HFFc6 (cell line): ENCODE measurements at regions not wholly inside any gene's neighbourhood (a gene's known extent, or its start where the extent isn't known, plus 50 kb on each side); places are given as distances from the start of the nearest gene placed in this dataset.
A peak's percentile ranks its signal among the peaks of the same experiment; 100 is the strongest.

Source experiments
- DNase-seq: peaks from one replicate; pipeline ENCODE4 v3.0.0-alpha.2; 2018
- H3K27ac Mint-ChIP-seq: 2 replicates; pipeline ENCODE4 v1.8.0; 2020; ENCODE audit warnings: mild to moderate bottlenecking, mixed read lengths
- H3K27me3 Mint-ChIP-seq: 2 replicates; pipeline ENCODE4 v1.8.0; 2021; ENCODE audit warnings: mild to moderate bottlenecking, moderate library complexity, mixed read lengths; ENCODE audit not compliant: insufficient read depth
- H3K36me3 Mint-ChIP-seq: 2 replicates; pipeline ENCODE4 v1.8.0; 2021; ENCODE audit warnings: low read depth, mixed read lengths
- H3K4me1 Mint-ChIP-seq: 2 replicates; pipeline ENCODE4 v1.8.0; 2020; ENCODE audit warnings: low read depth, mixed read lengths
- H3K4me3 Mint-ChIP-seq: 2 replicates; pipeline ENCODE4 v1.8.0; 2020; ENCODE audit warnings: mild to moderate bottlenecking, moderate library complexity, mixed read lengths
- H3K9me3 Mint-ChIP-seq: 2 replicates; pipeline ENCODE4 v1.8.0; 2020; ENCODE audit warnings: mild to moderate bottlenecking, mixed read lengths
- TF ChIP-seq, protein P1 (sequence below): fragments of 200-600 bp; sonication (generic); IDR thresholded peaks from 2 replicates; pipeline ENCODE4 v1.5.0; 2021; ENCODE audit warnings: antibody characterized with exemption, mild to moderate bottlenecking

DNA sequence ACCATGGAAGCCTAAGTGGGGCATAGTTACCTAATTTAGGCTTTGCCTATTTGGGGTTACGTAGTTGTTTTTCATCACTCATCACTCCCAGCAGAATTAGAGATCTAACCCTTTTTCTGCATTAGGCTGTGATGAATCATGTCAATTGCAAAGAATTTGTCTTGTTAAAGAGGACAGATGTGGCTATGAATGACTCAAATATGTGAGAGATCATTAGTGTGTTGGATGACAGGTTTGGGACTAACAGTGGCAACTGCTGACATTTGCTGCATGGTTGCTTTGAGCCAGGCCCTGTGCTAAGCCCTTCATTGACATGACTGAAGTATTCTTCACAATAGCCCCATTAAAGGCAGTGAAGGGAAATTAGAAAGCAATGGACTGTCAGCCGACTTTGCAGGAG lies 83.4 kb upstream of the BMPER start:
- H3K4me1 Mint-ChIP-seq: peaks cover 28% of the 10 kb centered on the region
- TF ChIP-seq, protein P1, sequence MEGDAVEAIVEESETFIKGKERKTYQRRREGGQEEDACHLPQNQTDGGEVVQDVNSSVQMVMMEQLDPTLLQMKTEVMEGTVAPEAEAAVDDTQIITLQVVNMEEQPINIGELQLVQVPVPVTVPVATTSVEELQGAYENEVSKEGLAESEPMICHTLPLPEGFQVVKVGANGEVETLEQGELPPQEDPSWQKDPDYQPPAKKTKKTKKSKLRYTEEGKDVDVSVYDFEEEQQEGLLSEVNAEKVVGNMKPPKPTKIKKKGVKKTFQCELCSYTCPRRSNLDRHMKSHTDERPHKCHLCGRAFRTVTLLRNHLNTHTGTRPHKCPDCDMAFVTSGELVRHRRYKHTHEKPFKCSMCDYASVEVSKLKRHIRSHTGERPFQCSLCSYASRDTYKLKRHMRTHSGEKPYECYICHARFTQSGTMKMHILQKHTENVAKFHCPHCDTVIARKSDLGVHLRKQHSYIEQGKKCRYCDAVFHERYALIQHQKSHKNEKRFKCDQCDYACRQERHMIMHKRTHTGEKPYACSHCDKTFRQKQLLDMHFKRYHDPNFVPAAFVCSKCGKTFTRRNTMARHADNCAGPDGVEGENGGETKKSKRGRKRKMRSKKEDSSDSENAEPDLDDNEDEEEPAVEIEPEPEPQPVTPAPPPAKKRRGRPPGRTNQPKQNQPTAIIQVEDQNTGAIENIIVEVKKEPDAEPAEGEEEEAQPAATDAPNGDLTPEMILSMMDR: no peak
- H3K4me3 Mint-ChIP-seq: no peak overlapping the region
- peaks cover 6% of the 10 kb centered on the region; the same call in 1 of the 2 replicates for H3K36me3 Mint-ChIP-seq
- no peak overlapping the region for H3K27ac Mint-ChIP-seq
- H3K9me3 Mint-ChIP-seq: peaks cover 6% of the 10 kb centered on the region
- peaks cover 2% of the 10 kb centered on the region; the same call in 1 of the 2 replicates for H3K27me3 Mint-ChIP-seq
- peak; percentile 20 for DNase-seq

GRCh38 chr7:33823913-33824312 lies 81.4 kb upstream of the BMPER start:
- Mint-ChIP-seq H3K27me3 (no peaks in the 10 kb centered on the region; the same call in 1 of the 2 replicates), H3K4me1 (peaks cover 28% of the 10 kb centered on the region), H3K27ac (no peak overlapping the region), H3K9me3 (peaks cover 6% of the 10 kb centered on the region), H3K36me3 (peaks cover 6% of the 10 kb centered on the region; the same call in 1 of the 2 replicates), H3K4me3 (no peak overlapping the region)
- DNase-seq: no peak
- TF ChIP-seq, protein P1: no peak

- Mint-ChIP-seq H3K4me1 (peaks cover 28% of the 10 kb centered on the region), H3K9me3 (peaks cover 3% of the 10 kb centered on the region), H3K4me3 (no peak overlapping the region), H3K36me3 (peaks cover 3% of the 10 kb centered on the region; the same call in 1 of the 2 replicates), H3K27ac (no peak overlapping the region), H3K27me3 (no peaks in the 10 kb centered on the region; the same call in 1 of the 2 replicates)
- TF ChIP-seq, protein P1: no peak
- DNase-seq: peak; percentile 2
Observed at GRCh38 chr7:33824911-33825459, 80.4 kb upstream of the BMPER start.

- no peak for DNase-seq
- Mint-ChIP-seq H3K4me3 (no peak overlapping the region), H3K4me1 (peaks cover 23% of the 10 kb centered on the region), H3K36me3 (no peaks in the 10 kb centered on the region), H3K27me3 (peaks cover under 1% of the 10 kb centered on the region), H3K9me3 (no peaks in the 10 kb centered on the region; the same call in 1 of the 2 replicates), H3K27ac (no peak overlapping the region)
- TF ChIP-seq, protein P1: no peak
Observed at GRCh38 chr7:33825644-33826043, 79.7 kb upstream of the BMPER start.

DNA sequence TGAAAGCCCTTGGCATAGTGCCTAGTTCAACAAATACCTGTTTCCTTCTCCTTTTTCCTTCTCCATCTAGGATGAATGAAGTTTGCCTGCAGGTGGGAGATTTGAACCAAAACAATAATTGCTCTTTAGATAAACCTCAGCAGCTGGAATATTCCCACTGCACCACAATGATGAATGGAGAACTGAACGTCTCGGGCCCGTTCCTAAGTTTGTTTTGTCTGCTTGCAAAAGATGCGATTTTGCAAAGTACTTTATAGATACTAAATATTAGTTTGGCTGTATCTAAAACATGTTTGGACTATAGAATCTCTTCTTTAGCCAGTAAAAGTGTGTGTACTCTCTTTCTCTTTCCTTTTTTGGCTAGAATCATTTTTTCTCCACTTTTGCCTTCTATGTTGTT lies 75.8 kb upstream of the BMPER start:
- Mint-ChIP-seq H3K9me3 (no peaks in the 10 kb centered on the region), H3K36me3 (no peaks in the 10 kb centered on the region), H3K4me3 (no peak overlapping the region), H3K27me3 (peaks cover 10% of the 10 kb centered on the region), H3K27ac (no peak overlapping the region), H3K4me1 (peaks cover 25% of the 10 kb centered on the region)
- DNase-seq: no peak
- TF ChIP-seq, protein P1: no peak
